K562 (cell line): ENCODE measurements at regions not wholly inside any gene's neighbourhood (a gene's known extent, or its start where the extent isn't known, plus 50 kb on each side); places are given as distances from the start of the nearest gene placed in this dataset.

ENCODE experiments used
- ATAC-seq: fragments of 200-7000 bp; cut with Tn5 transposase; 3 replicates; pipeline ENCODE4 v1.9.1; 2020; ENCODE audit warnings: moderate library complexity
- BruUV-seq: library from RNA; stranded (reverse); fragments of 400-500 nt; replicated peaks from 2 replicates; lab custom pipeline; 2021; lab: Mats Ljungman, UMichigan
- CTCF ChIA-PET: fragments of 300-600 bp; formaldehyde crosslinking; extraction: SDS; loops from one replicate; lab custom pipeline; 2021; ENCODE audit warnings: low intra/inter-chr PET ratio; lab: Yijun Ruan, JAX
- POLR2A ChIA-PET: fragments of 300-600, 350-650 bp; sonication (Branson Sonifier 250); formaldehyde crosslinking; extraction: SDS; loops from one replicate; lab custom pipeline; 2021; ENCODE audit warnings: antibody characterized with exemption, inconsistent platforms; lab: Yijun Ruan, JAX
- DNase-seq, 4 experiments: peaks; one replicate each; pipeline versions ENCODE4 v3.0.0 to v3.0.0-alpha.2; 2011 to 2018; ENCODE audit warnings: low spot score in 3 of 4, mixed read lengths in 3 of 4; ENCODE audit errors: extremely low read depth in 1 of 4
- FAIRE-seq: peaks from 2 replicates; lab custom pipeline; 2011; peaks lifted over from hg19 to GRCh38; lab: Jason Lieb, UNC
- H2AFZ ChIP-seq: 2 replicates; pipeline ENCODE4 v1.6.0; 2011; ENCODE audit warnings: low read depth, low read length, control low read depth, inconsistent platforms
- H3K27ac ChIP-seq: fragments of 200-600 bp; 3 replicates; pipeline ENCODE4 v1.8.0; 2011; ENCODE audit warnings: low read depth, mild to moderate bottlenecking, control low read depth, inconsistent platforms, low read length, moderate library complexity, mixed read lengths; ENCODE audit errors: extremely low read depth
- H3K27me3 ChIP-seq, 2 experiments: fragments of 300-600 bp in 1 of 2; 2 replicates in 1 of 2; 3 replicates in 1 of 2; pipeline versions ENCODE4 v1.6.0 to v1.8.0; 2011; ENCODE audit warnings: inconsistent platforms in 2 of 2, low read length in 2 of 2, mild to moderate bottlenecking in 1 of 2, mixed read lengths in 1 of 2, moderate library complexity in 1 of 2; ENCODE audit not compliant: control insufficient read depth in 2 of 2, insufficient read depth in 2 of 2
- H3K36me3 ChIP-seq: fragments of 300-600 bp; 3 replicates; pipeline ENCODE4 v1.8.0; 2011; ENCODE audit warnings: mild to moderate bottlenecking, low read length, inconsistent platforms; ENCODE audit not compliant: control insufficient read depth, insufficient read depth
- H3K4me1 ChIP-seq, 2 experiments: fragments of 200-600 bp in 1 of 2; replicated peaks in 1 of 2; 2 replicates in 1 of 2; 3 replicates in 1 of 2; pipeline versions ENCODE4 v1.5.1 to v1.8.0; 2011; ENCODE audit warnings: inconsistent platforms in 2 of 2, low read length in 2 of 2, mild to moderate bottlenecking in 1 of 2, mixed read lengths in 1 of 2, moderate library complexity in 1 of 2; ENCODE audit not compliant: control insufficient read depth in 2 of 2, insufficient read depth in 2 of 2
- H3K4me2 ChIP-seq: 2 replicates; pipeline ENCODE4 v1.6.1; 2011; ENCODE audit warnings: low read length, control low read depth, inconsistent platforms, mixed read lengths; ENCODE audit not compliant: insufficient read depth
- H3K4me3 ChIP-seq: fragments of 200-600 bp; sonication (generic), shearing (Covaris generic); 2 replicates; pipeline ENCODE4 v1.5.1; 2016; ENCODE audit warnings: control low read depth, inconsistent platforms
- H3K79me2 ChIP-seq: fragments of 200-600 bp; 3 replicates; pipeline ENCODE4 v1.8.0; 2011; ENCODE audit warnings: low read length, inconsistent platforms; ENCODE audit not compliant: control insufficient read depth, insufficient read depth
- H3K9ac ChIP-seq, 2 experiments: 2 replicates each; pipeline versions ENCODE4 v1.6.0 to v1.6.1; 2011; ENCODE audit warnings: low read depth in 2 of 2, low read length in 2 of 2, control low read depth in 1 of 2, inconsistent platforms in 1 of 2, mild to moderate bottlenecking in 1 of 2, mixed read lengths in 1 of 2; ENCODE audit not compliant: insufficient read depth in 1 of 2
- H3K9me1 ChIP-seq: one replicate; pipeline ENCODE4 v1.6.0; 2011; ENCODE audit warnings: inconsistent platforms, mild to moderate bottlenecking, low read length, moderate library complexity; ENCODE audit not compliant: control insufficient read depth, insufficient read depth
- H3K9me3 ChIP-seq: replicated peaks from 2 replicates; pipeline ENCODE4 v1.5.1; 2011; ENCODE audit warnings: low read depth, low read length, inconsistent platforms; ENCODE audit not compliant: control insufficient read depth, insufficient read depth
- H4K20me1 ChIP-seq: replicated peaks from 2 replicates; pipeline ENCODE4 v1.6.1; 2011; ENCODE audit warnings: low read length, inconsistent platforms, mixed read lengths; ENCODE audit not compliant: control insufficient read depth, insufficient read depth
- BHLHE40 ChIP-seq: IDR thresholded peaks from 2 replicates; pipeline ENCODE4 v1.6.1; 2011; ENCODE audit warnings: low read length, improper control_type of control experiment
- CSDE1 ChIP-seq, 2 experiments: fragments of 450-650 bp; IDR thresholded peaks; 2 replicates each; pipeline ENCODE4 v1.6.1; 2016; ENCODE audit warnings: mild to moderate bottlenecking in 1 of 2
- FOXJ3 ChIP-seq: sonication (generic); formaldehyde crosslinking; IDR thresholded peaks from 2 replicates; pipeline ENCODE4 v1.4.0; 2020; ENCODE audit warnings: mild to moderate bottlenecking, missing genetic modification reagents
- ILK ChIP-seq: fragments of 450-650 bp; IDR thresholded peaks from 2 replicates; pipeline ENCODE4 v1.6.1; 2016; ENCODE audit warnings: missing genetic modification characterization, low read depth, mild to moderate bottlenecking, missing compliant biosample characterization, moderate library complexity, borderline replicate concordance
- KLF1 ChIP-seq: fragments of 450-650 bp; IDR thresholded peaks from 2 replicates; pipeline ENCODE4 v1.6.1; 2016; ENCODE audit warnings: missing genetic modification characterization, missing compliant biosample characterization
- LEF1 ChIP-seq: fragments of 450-650 bp; IDR thresholded peaks from 2 replicates; pipeline ENCODE4 v1.6.1; 2016; ENCODE audit warnings: mild to moderate bottlenecking
- PPARD ChIP-seq: fragments of 250-450 bp; sonication (Bioruptor Pico); IDR thresholded peaks from 2 replicates; pipeline ENCODE4 v1.8.0; 2022; ENCODE audit warnings: inconsistent platforms, mild to moderate bottlenecking, moderate library complexity
- RBM22 ChIP-seq: fragments of 200-400 bp; formaldehyde crosslinking; IDR thresholded peaks from 2 replicates; pipeline ENCODE4 v1.6.1; 2018; ENCODE audit warnings: low read length, low read depth; ENCODE audit not compliant: poor library complexity, severe bottlenecking
- ZNF668 ChIP-seq: fragments of 250-450 bp; sonication (Bioruptor Pico); IDR thresholded peaks from 2 replicates; pipeline ENCODE4 v1.8.0; 2022; ENCODE audit warnings: mild to moderate bottlenecking, inconsistent platforms
- ZSCAN29 ChIP-seq: fragments of 450-650 bp; IDR thresholded peaks from 2 replicates; pipeline ENCODE4 v1.6.1; 2017
- WGBS: fragments of 100-300 bp; shearing (Covaris generic); methylation state at CpG from one replicate; pipeline ENCODE4 v1.1.6; 2016; ENCODE audit warnings: low coverage, mixed read lengths; ENCODE audit not compliant: insufficient coverage; ENCODE audit errors: missing lambda C conversion rate; 5-methylcytosine and 5-hydroxymethylcytosine counted together
- in situ Hi-C: fragments of 300-500 bp; cut with MboI; formaldehyde crosslinking; loops from 4 replicates; pipeline ENCODE4 v1.15.0; 2018; ENCODE audit warnings: inconsistent platforms, mixed read lengths
- intact Hi-C: fragments of 100-400 bp; cut with micrococcal nuclease; formaldehyde crosslinking; loops from 2 replicates; pipeline ENCODE4 v1.14.2; 2022
- TF ChIP-seq, protein P1 (sequence below), 2 experiments: fragments of 200-800 bp in 1 of 2; sonication (Bioruptor generic) in 1 of 2; sonication (generic) in 1 of 2; formaldehyde crosslinking in 1 of 2; IDR thresholded peaks in 1 of 2; conservative IDR thresholded peaks in 1 of 2; 2 replicates each; pipeline versions ENCODE4 v1.5.0 to v1.6.1; 2016 to 2020; ENCODE audit warnings: missing compliant biosample characterization in 1 of 2, missing genetic modification characterization in 1 of 2, missing genetic modification reagents in 1 of 2
- TF ChIP-seq, protein P2 (sequence below): sonication (generic); formaldehyde crosslinking; IDR thresholded peaks from 2 replicates; pipeline ENCODE4 v1.8.0; 2022; ENCODE audit warnings: mild to moderate bottlenecking, missing genetic modification reagents

DNA sequence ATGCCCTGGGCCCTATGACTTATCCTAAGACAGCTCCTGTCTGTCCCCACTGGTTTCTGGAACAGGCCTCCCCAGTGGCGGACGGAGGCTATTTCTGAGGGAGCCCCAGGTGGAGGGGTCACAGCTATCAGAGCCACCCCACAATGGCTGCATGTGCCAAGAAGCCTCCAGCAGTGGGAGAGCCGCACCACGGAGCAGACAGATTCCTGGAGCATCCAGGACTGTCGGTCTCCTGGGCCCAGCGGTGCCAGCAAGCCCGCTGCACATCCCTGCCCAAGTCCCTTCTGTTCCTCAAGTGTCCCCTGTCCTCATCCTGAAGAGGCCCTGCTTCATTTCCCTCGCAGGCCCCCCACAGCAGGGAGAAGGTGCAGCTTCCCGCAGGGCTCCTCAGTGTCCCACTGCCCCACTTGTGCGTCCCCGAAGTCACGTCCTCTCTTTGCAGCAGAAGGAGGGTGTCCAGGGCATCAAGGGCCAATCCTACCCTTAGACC lies 193.0 kb upstream of the SHH start:
- no peak overlapping the region for H3K9ac ChIP-seq
- H4K20me1 ChIP-seq = peaks cover 10% of the 10 kb centered on the region
- H2AFZ ChIP-seq = no peak overlapping the region
- ChIA-PET POLR2A (interaction anchor here (1.4 kb wide), 1 partner anchor 55 kb away, joined by 3 read pairs; no protein-coding TSS in a partner anchor), CTCF (no interaction called here)
- WGBS = 0% methylated on average over 12 of the region's 12 CpGs
- DNase-seq (no peak), ATAC-seq (no peak), FAIRE-seq (no peak)
- H3K79me2 ChIP-seq = no peaks in the 10 kb centered on the region
- in situ Hi-C loops (no loop called here), intact Hi-C loops (no loop called here)
- H3K27me3 ChIP-seq = peaks cover 42 to 60% of the 10 kb centered on the region in 2 experiments
- H3K4me1 ChIP-seq = no peaks in the 10 kb centered on the region
- H3K27ac ChIP-seq = no peak overlapping the region
- BruUV-seq = no TSS peak
- no peak for TF ChIP-seq KLF1
- TF ChIP-seq ZNF668 (CRISPR knock-in tag) = no peak
- no peak for TF ChIP-seq BHLHE40
- no peak for TF ChIP-seq RBM22
- TF ChIP-seq, protein P1, sequence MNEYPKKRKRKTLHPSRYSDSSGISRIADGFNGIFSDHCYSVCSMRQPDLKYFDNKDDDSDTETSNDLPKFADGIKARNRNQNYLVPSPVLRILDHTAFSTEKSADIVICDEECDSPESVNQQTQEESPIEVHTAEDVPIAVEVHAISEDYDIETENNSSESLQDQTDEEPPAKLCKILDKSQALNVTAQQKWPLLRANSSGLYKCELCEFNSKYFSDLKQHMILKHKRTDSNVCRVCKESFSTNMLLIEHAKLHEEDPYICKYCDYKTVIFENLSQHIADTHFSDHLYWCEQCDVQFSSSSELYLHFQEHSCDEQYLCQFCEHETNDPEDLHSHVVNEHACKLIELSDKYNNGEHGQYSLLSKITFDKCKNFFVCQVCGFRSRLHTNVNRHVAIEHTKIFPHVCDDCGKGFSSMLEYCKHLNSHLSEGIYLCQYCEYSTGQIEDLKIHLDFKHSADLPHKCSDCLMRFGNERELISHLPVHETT (CRISPR knock-in tag; conservative IDR thresholded peaks at IDR 0.05 in 1 of 2, IDR thresholded peaks at IDR 0.05 in 1 of 2) = no peak
- TF ChIP-seq, protein P2, sequence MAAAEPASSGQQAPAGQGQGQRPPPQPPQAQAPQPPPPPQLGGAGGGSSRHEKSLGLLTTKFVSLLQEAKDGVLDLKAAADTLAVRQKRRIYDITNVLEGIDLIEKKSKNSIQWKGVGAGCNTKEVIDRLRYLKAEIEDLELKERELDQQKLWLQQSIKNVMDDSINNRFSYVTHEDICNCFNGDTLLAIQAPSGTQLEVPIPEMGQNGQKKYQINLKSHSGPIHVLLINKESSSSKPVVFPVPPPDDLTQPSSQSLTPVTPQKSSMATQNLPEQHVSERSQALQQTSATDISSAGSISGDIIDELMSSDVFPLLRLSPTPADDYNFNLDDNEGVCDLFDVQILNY (CRISPR knock-in tag) = no peak
- no peak for TF ChIP-seq PPARD (CRISPR knock-in tag)
- no peak for TF ChIP-seq CSDE1 (IDR thresholded peaks at IDR 0.05)
- no peak for TF ChIP-seq ILK (tag)
- TF ChIP-seq FOXJ3 (CRISPR knock-in tag) = no peak
- TF ChIP-seq LEF1 = no peak
- TF ChIP-seq ZSCAN29 = no peak
- no peak overlapping the region for H3K4me3 ChIP-seq
- peaks cover 7% of the 10 kb centered on the region for H3K9me1 ChIP-seq
- H3K9me3 ChIP-seq = no peaks in the 10 kb centered on the region
- H3K4me2 ChIP-seq = no peak overlapping the region
- no peaks in the 10 kb centered on the region for H3K36me3 ChIP-seq
